ENCODE measurements at regions not wholly inside any gene's neighbourhood (a gene's known extent, or its start where the extent isn't known, plus 50 kb on each side); places are given as distances from the start of the nearest gene placed in this dataset.

DNA sequence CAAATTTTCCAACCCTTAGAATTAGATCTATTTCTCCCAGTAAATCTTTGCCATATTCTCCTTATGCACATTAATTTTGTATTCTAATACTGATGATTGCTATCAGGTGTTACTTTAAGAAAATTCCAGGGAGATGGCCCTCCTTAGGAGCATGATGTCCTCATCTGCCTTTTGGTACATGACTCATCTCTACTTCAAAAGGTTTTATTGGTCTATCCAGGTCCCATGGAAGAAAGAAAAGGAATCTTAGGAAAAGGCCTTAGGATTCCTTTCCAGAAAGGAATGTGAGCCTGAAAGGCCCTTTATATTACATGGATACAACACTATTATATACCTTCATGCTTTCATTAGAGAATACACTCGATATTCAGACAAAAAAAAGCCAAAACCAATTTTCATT is 968.2 kb downstream of the STIM2 start:
- TF ChIP-seq CREB1 (CRISPR knock-in tag; IDR thresholded peaks at IDR 0.05; ENCODE audit: low read depth), result no peak
- TF ChIP-seq, protein P1, sequence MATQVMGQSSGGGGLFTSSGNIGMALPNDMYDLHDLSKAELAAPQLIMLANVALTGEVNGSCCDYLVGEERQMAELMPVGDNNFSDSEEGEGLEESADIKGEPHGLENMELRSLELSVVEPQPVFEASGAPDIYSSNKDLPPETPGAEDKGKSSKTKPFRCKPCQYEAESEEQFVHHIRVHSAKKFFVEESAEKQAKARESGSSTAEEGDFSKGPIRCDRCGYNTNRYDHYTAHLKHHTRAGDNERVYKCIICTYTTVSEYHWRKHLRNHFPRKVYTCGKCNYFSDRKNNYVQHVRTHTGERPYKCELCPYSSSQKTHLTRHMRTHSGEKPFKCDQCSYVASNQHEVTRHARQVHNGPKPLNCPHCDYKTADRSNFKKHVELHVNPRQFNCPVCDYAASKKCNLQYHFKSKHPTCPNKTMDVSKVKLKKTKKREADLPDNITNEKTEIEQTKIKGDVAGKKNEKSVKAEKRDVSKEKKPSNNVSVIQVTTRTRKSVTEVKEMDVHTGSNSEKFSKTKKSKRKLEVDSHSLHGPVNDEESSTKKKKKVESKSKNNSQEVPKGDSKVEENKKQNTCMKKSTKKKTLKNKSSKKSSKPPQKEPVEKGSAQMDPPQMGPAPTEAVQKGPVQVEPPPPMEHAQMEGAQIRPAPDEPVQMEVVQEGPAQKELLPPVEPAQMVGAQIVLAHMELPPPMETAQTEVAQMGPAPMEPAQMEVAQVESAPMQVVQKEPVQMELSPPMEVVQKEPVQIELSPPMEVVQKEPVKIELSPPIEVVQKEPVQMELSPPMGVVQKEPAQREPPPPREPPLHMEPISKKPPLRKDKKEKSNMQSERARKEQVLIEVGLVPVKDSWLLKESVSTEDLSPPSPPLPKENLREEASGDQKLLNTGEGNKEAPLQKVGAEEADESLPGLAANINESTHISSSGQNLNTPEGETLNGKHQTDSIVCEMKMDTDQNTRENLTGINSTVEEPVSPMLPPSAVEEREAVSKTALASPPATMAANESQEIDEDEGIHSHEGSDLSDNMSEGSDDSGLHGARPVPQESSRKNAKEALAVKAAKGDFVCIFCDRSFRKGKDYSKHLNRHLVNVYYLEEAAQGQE (IDR thresholded peaks at IDR 0.05; ENCODE audit: unreplicated experiment), result no peak
- TF ChIP-seq, protein P2, sequence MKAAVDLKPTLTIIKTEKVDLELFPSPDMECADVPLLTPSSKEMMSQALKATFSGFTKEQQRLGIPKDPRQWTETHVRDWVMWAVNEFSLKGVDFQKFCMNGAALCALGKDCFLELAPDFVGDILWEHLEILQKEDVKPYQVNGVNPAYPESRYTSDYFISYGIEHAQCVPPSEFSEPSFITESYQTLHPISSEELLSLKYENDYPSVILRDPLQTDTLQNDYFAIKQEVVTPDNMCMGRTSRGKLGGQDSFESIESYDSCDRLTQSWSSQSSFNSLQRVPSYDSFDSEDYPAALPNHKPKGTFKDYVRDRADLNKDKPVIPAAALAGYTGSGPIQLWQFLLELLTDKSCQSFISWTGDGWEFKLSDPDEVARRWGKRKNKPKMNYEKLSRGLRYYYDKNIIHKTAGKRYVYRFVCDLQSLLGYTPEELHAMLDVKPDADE (IDR thresholded peaks at IDR 0.05), result no peak
- no peak for TF ChIP-seq JUNB (IDR thresholded peaks at IDR 0.05; ENCODE audit: unreplicated experiment)
- TF ChIP-seq NANOG (IDR thresholded peaks at IDR 0.05; ENCODE audit: borderline replicate concordance), result no peak
- TF ChIP-seq, protein P3, sequence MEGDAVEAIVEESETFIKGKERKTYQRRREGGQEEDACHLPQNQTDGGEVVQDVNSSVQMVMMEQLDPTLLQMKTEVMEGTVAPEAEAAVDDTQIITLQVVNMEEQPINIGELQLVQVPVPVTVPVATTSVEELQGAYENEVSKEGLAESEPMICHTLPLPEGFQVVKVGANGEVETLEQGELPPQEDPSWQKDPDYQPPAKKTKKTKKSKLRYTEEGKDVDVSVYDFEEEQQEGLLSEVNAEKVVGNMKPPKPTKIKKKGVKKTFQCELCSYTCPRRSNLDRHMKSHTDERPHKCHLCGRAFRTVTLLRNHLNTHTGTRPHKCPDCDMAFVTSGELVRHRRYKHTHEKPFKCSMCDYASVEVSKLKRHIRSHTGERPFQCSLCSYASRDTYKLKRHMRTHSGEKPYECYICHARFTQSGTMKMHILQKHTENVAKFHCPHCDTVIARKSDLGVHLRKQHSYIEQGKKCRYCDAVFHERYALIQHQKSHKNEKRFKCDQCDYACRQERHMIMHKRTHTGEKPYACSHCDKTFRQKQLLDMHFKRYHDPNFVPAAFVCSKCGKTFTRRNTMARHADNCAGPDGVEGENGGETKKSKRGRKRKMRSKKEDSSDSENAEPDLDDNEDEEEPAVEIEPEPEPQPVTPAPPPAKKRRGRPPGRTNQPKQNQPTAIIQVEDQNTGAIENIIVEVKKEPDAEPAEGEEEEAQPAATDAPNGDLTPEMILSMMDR (conservative IDR thresholded peaks at IDR 0.05; ENCODE audit: low read depth in 2 of 2), result no peak
- H3K4me2 ChIP-seq, result no peak overlapping the region
- H3K79me2 ChIP-seq (replicated peaks; ENCODE audit: insufficient read depth), result no peaks in the 10 kb centered on the region
- no peak overlapping the region for H3K4me3 ChIP-seq
- no peak for ATAC-seq
- no peaks in the 10 kb centered on the region for H3K27me3 Mint-ChIP-seq (ENCODE audit: insufficient read depth, low read depth, poor library complexity)
- no peak overlapping the region for H2AFZ ChIP-seq
- no peaks in the 10 kb centered on the region for H3K4me1 Mint-ChIP-seq
- H3K36me3 Mint-ChIP-seq (ENCODE audit: low read depth), result no peaks in the 10 kb centered on the region
- no peaks in the 10 kb centered on the region for H3K27me3 ChIP-seq (ENCODE audit: insufficient read depth)
- no peaks in the 10 kb centered on the region for H3F3A ChIP-seq (replicated peaks; ENCODE audit: low read depth)
- no peaks in the 10 kb centered on the region for H4K20me1 ChIP-seq (replicated peaks; ENCODE audit: insufficient read depth)
- no peak overlapping the region for H3K27ac ChIP-seq (ENCODE audit: low read depth)
- DNase-seq (ENCODE audit: low spot score), result peak; percentile 17
- no peaks in the 10 kb centered on the region for H3K9me3 Mint-ChIP-seq
- no peak overlapping the region for H3K27ac Mint-ChIP-seq
- H3K9me2 ChIP-seq (ENCODE audit: insufficient read depth), result no peaks in the 10 kb centered on the region
- H3K4me3 Mint-ChIP-seq, result no peak overlapping the region
- H3K4me1 ChIP-seq (ENCODE audit: insufficient read depth), result no peaks in the 10 kb centered on the region
- no peaks in the 10 kb centered on the region for H3K36me3 ChIP-seq (ENCODE audit: insufficient read depth)

DNA sequence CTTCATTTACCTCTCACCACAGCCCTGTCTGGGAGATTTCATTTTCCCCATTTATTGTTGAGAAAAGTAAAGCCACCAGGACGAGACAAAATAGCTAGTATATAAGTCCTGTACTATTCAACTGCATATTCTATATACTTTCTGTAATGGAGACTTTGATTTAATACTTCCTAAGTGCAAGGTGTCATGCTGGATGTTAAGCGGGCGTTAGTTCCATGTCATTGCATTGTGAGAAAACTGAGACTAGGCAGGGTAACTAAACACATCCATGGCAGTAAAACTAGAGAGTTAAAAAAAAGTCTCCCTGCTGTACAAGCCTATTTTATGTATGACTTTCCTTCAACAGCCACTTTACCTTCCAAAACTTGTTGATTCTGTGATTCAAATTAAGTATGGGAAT is 969.6 kb downstream of the STIM2 start:
- no peak overlapping the region for H3K27ac ChIP-seq (ENCODE audit: low read depth)
- ATAC-seq, result no peak
- no peak overlapping the region for H2AFZ ChIP-seq
- H3K4me1 ChIP-seq (ENCODE audit: insufficient read depth), result no peaks in the 10 kb centered on the region
- no peaks in the 10 kb centered on the region for H3K27me3 ChIP-seq (ENCODE audit: insufficient read depth)
- Mint-ChIP-seq H3K36me3 (ENCODE audit: low read depth) (no peaks in the 10 kb centered on the region), H3K27ac (no peak overlapping the region), H3K4me1 (no peaks in the 10 kb centered on the region), H3K9me3 (0 out of 3 replicates have a peak, but pooled peaks cover 4% of the 10 kb centered on the region), H3K4me3 (no peak overlapping the region), H3K27me3 (ENCODE audit: insufficient read depth, low read depth, poor library complexity) (peaks cover 2% of the 10 kb centered on the region)
- H3K36me3 ChIP-seq (ENCODE audit: insufficient read depth), result no peaks in the 10 kb centered on the region
- no peaks in the 10 kb centered on the region for H3K9me2 ChIP-seq (ENCODE audit: insufficient read depth)
- TF ChIP-seq, protein P1 (IDR thresholded peaks at IDR 0.05; ENCODE audit: unreplicated experiment), result no peak
- no peak for TF ChIP-seq EZH2 (IDR thresholded peaks at IDR 0.05; ENCODE audit: low read depth, unreplicated experiment)
- TF ChIP-seq ZNF114 (CRISPR knock-in tag; IDR thresholded peaks at IDR 0.05), result no peak
- DNase-seq (ENCODE audit: low spot score), result no peak
- H3F3A ChIP-seq (replicated peaks; ENCODE audit: low read depth), result no peaks in the 10 kb centered on the region
- no peak overlapping the region for H3K4me3 ChIP-seq
- H3K79me2 ChIP-seq (replicated peaks; ENCODE audit: insufficient read depth), result no peaks in the 10 kb centered on the region
- no peak overlapping the region for H3K4me2 ChIP-seq
- H4K20me1 ChIP-seq (replicated peaks; ENCODE audit: insufficient read depth), result no peaks in the 10 kb centered on the region
